HG03520 (cell line): ENCODE measurements at regions not wholly inside any gene's neighbourhood (a gene's known extent, or its start where the extent isn't known, plus 50 kb on each side); places are given as distances from the start of the nearest gene placed in this dataset.

Source experiments
- ATAC-seq: cut with Tn5 transposase; IDR thresholded peaks from one replicate; pipeline ENCODE4 v1.9.1; 2021; ENCODE audit warnings: mild to moderate bottlenecking, moderate library complexity; ENCODE audit not compliant: unreplicated experiment

DNA sequence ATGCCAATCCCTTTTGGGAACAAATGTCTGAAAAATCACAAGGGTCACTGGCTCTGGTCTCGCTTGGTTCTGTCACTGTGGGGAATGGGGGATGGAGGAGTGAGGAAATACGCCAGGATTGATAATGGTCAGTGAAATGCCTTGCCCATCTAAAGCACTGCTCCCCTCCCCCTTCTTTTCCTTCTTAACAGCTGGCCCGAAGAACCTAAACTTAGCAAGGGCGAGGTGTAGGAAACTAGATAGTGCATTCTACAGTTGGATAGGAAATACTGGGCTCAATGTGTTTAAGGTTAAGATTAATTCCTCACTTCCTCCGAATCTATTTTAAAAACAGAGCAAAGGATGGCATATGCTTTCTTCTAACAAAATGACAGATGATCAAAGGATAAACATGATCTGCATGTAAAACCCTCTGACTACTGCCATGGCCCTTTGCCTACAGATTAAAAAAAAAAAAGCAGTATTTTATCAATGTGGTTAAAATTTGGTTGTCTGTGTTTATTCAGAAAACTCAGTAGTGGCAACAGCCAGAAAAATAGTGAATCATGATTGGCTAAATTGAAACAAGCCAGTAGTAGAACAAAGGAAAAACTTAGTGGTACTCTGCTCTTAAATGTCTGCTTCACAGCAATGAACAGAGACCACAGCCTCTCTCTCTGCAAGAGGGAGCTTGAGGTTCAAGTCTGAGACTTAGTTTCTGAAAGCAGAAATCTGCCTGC, 86.1 kb upstream of the VAV3 start:
- ATAC-seq, result no peak

DNA sequence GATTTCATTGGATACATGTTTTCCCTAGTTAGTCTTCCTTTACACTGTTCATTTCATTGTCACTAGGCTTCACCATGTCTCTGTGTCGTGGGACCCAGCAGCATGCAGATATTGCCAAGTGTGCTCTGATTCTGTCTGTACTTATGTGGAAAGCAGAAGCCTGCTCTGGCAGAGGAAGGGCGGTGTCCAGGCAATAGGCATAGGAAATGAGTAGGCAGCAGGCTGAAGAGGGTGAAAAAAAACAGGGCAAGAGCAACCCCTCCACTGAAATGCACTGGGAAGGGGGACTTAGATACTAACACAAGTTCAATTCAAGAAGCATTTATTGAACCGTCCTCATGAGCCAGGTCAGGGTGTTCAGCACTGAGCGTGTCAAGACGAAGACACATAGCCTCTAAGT, 85.2 kb upstream of the VAV3 start:
- ATAC-seq, result no peak

DNA sequence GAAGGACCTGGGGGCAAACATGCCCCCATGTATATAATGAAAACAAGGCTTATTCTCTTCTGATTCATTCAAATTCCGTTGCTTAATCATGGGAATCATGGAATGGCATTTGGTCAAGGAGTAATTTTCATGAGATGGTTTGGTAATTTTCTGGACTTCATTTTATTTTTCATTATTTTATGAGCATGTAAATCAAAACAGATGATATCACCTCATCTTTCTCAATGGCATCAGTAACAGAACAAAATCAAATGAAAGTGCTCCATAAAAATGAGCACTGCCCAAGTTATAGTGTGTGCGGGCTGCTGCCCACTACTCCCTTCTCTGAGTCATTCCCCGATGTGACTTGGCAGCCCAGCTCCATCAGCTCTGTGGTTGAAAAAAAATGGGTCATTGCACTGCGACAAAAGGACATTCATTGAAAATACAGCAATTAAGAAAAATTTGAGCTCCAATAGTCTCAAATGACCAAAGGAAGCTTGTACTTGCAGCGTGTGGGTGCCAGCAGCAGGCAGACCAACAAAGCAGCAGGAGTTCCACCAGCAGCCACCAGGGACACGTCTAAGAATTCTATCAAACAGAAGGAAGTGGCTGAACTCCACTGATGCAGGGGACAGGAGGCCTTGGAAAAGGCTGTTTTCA, 84.3 kb upstream of the VAV3 start:
- ATAC-seq, result no peak

DNA sequence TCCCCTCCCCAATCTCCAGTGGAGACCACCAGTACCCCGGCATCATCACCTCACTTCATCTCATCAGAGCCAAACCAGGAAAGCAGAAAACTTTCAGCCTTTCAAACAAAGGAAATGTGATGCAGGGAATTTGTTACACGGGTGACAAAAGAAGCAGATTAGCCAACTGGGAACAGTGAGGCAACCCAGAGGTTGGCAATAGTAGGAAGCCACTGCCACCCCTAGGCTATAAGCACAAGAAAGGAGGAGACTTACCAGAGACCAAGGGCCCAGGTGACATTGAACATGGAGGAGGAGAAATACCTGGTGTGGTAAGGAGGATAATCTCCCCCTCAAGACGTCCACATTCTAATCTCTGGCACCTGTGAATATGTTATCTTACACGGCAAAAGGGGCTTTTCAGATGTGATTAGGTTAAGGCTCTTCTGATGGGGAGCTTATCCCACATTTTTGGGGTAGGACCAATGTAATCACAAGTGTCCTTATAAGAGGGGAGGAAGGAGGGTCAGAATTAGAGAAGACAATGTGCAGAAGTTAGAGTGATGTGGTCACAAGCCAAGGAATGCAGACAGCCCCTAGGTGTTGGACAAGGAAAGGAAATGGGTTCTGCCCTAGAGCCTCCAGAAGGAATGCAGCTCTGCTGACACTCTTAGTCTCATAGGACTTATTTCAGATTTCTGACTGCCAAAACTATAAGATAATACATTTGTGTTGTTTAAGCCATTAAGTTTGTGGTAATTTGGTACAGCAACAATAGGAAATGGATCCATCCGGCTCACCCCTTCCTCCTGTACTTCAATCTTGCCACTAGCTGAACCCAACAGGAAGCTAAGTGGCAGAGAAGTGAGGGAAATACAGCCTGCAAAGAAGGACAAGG, 83.6 kb upstream of the VAV3 start:
- no peak for ATAC-seq

DNA sequence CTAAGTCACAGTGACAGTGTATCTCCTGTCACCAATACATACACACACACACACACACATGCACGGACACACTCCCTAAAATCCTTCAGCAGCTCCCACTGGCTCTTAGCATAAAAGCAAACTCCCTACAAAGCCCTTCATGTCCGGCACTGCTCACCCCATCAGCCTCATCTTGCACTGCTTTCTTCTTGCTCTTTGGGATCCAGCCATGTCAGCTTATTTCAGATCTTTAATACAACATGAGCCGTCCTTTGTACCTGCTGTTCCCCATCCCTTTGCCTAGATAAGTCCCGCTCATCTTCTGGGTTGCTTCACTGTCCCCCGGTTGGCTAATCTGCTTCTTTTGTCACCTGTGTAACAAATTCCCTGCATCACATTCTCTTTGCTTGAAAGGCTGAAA, 82.1 kb upstream of the VAV3 start:
- ATAC-seq, result no peak

DNA sequence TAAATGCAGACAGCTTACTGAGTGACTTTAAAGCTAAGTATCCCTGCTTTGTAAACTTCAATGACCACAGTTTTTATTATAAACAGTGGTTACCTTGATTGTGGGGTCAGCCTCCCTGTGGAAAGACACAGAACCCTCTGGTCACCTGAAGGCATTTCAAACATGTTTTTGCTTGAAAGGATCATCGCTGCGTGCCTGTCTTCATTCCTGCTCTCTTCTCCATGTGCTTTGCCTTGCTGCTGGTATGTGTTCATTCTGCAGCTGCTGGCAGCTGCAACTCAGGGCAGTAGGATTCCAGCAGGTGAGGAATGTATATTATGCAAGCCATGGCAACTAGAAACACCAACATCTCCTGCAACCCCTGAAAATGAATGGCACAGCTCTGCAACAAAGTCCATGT, 81.0 kb upstream of the VAV3 start:
- ATAC-seq, result no peak

DNA sequence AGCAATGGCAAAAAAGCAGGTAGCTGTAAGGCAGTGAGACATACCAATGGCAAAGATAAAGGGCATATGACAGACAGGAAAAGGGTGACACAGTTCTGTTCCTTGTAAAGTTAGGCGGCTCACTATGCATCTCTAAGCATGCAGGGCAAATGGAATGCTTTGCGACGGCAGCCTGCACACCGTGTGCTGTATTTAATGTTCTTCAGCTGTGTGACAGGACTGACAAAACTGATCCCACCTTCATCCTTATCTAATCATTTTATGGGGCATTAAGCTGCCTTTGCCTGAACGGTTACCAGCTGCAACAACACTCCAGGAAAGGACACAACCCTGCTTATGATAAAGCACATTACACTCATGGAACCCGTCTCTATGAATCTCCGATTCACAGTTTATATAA, 80.5 kb upstream of the VAV3 start:
- ATAC-seq, result no peak

DNA sequence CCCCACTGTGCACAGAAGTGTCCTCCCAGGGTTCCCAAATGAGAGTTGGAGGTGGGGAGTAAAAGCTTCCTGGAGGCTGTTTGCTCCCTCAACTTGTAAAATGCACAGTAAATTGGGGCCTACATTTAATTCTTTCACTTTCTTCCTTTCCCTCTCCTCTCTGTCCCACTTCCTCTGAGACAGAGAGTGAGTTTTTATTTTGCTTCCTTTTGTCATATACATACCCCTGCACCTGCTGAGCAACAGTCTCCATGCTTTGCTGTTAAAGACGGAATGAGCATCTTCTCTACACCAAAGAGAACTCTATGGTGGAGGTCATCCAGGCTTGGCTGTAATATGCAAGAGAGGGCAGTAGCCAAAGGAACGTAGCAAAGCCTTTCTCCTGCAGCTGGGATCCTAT, 79.3 kb upstream of the VAV3 start:
- ATAC-seq, result no peak

DNA sequence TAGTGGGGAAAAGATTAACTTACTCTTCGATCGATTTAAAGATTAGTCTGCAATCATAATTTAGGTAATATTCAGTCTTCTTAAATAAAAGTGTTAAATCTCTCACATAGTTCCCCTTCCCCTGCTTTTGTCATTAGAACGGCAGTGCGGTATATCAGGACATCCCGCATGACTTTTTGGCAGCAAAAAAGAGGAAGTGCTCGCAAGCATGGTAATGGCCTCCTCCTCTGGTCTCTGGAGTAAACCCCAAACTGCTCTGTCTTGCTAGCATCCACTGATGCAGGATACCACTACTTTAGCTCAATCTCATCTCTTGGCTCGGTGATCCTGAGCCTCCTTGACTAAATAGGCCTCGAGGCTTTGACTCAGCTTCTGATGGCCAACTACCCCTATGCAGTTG, 78.7 kb upstream of the VAV3 start:
- no peak for ATAC-seq

DNA sequence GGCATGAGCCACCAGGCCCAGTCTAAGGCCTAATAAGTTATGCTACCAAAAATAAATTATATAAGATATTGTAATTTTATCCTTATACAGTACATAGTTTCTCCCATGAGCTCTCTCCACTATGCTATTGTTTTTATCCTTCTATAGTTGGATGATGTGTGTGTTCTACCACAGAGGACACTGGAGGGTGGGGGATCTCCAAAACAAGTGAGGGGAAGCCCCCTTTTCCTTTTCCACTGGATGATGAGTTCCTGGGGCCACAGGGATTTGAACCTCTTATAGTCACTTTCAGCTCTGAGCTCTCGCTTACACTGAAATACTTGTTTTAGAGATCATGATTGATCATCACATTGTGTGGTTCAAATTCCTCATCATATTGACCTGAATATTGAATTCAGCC, 77.6 kb upstream of the VAV3 start:
- no peak for ATAC-seq

DNA sequence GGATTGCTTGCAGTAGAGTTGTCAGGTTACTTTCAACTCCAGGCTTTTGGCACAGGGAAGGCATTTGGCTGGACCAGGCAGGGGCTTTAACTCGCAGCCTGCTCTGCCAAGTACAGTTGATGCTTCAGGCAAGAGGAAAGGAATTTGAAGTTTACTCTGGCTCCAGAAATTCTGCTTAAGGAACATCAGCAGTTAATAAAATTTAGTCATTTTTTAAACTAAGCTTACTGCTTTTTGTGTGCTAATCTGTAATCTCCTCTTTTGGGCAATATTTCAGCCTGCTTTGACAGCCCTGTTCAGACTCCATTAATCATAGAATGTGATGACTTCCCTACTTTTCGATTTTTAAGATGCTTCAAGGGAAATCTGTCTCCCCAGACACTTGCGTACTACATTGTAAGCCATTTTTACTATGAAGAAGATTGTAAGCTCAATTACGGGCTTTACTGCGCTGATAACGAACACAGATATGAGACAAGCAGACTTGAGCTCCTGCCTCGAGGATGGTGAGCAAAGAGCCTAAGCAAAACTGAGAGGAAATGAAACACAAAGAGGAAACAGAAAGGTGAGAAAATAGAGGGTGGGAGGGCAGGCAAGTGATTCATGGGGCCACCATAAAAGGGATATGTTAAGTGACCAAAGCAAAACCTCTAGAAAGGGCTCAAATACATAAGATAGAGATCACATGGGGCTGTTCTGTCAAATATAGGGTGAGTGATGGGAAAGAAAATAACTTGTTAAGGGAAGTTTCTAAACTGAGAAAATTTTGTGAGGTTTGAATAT, 76.6 kb upstream of the VAV3 start:
- no peak for ATAC-seq

DNA sequence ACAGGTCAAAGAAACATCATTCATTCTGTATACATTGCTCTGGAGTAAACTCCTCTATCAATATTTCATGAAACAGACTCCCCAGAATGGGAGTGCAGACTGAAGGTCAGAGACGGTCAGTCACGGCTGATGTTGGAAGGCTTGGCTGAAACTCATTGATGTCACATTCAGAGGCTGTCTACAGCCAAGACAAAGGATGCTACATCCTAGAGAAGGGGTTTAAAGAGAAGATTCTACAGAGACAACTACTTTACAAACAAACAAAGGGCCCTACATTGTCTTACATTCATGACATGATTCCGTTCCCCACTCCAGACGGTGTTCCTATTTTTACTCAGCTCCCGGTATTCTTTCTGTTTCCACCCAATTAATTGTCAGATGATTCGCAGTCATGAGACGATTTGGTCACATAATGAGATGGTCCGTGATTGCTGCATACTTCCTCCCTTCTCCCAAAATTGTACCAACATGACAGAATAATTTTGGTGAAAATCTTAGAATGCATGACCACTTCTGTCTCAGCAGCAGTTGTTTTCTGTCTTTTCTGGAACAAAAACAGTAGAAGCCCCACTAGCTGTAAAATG, 73.8 kb upstream of the VAV3 start:
- no peak for ATAC-seq

DNA sequence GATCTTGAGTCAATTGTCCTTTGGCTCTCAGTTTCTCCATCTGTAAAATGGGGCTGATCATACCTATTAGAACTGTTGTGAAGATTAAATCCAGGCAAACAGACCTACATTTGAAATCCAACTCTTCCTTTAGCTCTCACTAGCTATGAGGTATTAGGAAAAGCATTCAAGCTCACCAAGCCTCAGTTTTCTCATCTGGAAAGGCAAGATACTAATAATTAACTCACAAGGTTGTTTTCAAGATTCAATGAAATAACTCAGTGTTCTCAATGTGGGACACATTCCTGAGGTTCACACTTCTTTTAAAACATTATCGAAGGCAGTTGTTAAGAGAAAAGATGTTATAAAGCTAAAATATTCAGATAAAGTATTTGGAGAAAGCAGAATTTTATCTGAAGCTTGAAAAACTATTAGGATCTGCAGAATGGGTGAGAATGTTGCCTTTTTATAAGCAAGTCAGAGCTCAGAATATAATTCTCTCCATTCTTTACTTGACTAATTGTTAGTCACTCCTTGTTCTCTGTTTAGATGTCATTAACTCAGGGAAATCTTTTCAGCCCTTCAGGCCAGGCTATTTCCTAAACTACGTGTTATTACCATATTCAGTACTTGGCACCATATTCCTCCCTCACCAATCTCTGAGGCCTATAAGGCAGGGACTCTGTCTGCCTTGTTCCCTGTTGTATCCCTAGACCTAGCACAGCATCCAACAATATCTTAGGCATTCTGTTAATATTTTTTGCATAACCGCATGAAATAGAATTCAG, 72.0 kb upstream of the VAV3 start:
- ATAC-seq, result no peak

DNA sequence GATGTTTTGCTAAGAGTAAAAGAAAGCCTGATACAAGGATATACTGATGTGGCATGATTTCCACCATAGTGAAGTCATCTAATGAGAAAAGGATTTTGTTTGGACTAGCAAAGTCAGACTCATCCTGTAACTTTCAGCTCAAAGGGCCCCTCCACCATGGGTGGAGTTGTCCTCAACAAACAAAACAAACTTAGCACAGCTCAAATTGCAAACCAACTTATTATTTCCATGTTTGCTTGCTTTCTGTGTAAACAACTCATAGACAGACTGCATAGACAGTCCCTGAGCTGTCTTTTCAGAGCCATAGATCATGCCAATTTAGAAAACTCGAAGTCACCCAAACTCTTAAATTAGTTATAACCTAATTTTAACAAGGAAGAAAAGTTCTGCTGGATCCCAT, 69.4 kb upstream of the VAV3 start:
- ATAC-seq, result no peak

DNA sequence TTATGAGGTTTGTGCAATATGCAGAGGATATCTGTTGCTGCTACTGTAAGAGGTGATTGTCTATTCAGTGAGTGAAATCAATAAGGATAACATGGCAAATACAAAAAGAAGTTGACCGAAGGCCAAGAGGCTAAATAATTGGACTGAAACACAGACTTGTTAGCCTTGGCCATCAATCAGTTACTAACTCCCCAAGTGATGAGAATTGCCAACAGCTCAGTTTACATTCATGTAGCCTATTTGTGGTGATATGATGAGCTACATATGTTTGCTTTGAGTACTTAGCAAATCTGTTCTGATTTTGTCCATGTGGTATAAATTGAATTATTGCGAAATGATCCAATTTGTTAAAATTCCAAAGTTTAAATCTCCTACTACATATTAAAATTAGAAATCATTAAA, 68.6 kb upstream of the VAV3 start:
- ATAC-seq, result no peak

DNA sequence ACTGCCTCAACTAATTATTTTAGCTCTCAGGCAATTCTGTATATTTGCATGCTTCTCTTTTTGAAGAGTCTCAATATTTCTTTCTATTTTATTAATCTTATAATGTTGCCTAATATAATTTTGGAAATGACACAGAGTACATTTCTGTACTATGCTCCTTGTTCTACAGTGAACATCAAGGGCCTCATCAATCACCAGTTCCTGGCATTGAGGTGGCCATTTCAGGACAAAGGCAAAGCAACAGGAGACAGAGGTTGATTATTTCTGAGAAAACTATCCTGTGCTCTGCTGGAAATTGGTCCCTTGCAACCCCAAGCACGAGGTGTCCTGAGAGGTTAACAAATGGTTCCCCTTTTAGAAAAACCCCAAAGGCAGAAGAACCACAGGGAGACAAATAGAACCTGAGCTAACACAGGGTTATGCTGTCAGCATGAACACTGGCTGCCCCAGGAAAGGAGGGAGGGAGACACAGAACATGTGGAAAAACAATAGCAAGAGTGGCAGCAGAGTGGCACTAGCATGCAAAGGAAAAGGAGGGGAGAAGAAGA, 63.9 kb upstream of the VAV3 start:
- ATAC-seq, result no peak

DNA sequence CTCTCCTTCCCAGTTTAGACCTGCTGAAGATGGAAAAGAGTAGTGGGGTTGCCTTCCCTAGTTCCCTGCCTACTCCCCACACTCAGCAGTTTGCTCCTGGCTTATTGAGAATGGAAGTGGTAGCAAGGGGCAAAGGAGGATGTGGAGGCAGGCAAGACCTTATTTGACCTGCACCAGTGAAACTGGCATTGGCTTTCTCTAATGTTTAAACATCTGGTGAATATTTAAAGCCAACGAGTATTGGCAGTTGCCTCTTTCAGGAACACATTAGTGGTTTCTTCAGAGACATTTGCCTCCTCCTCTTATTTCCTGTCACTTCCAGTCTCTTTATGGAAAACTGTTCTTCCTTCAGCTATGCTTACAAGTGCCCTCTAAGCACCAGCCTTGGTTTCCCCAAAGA, 62.4 kb upstream of the VAV3 start:
- ATAC-seq, result no peak

DNA sequence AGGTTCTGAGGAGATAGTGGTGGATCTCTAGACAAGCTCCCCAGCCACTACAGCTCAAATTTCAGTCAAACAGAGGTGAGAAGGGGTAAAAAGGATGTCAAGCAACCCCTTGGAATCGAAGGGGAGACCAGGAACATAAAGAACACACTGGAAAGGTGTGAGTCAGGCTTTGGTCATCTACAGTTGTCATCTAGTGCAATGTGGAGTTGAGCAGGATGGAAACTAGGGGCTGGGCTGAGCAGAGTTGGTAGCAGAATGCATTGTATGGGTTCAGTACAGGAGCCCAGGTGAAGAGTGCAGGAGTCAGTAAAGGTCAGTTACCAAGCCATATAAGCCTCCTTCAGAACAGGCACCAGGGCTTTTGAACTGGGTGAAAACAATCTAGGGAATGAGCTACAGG, 52.7 kb upstream of the VAV3 start:
- no peak for ATAC-seq

DNA sequence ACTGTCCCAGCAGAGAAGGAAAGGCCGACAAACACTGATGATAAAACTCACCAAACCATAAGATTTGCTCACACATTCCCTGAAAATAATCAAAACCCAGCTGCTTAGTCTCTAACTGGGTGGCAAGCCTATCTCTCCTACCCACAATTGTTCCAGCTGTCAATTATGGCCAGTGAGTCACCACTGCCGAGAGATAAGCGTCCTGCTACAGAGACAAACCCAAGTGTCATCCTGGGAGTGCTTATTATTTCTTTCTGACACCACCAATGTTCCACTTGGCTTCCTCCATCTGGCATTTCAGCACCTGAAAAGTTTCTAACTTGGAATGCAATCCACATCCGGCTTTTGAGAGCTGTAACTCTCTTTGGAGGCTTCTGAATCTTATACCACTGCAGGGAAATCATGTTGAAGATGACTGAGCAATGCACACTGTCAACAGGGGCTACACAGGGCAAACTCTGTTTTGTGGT, 51.5 kb upstream of the VAV3 start:
- ATAC-seq, result no peak
